ENCODE measurements at regions not wholly inside any gene's neighbourhood (a gene's known extent, or its start where the extent isn't known, plus 50 kb on each side); places are given as distances from the start of the nearest gene placed in this dataset.

GRCh38 chr4:30968926-30969325, 248.8 kb downstream of the PCDH7 start:
- TF ChIP-seq, protein P1, sequence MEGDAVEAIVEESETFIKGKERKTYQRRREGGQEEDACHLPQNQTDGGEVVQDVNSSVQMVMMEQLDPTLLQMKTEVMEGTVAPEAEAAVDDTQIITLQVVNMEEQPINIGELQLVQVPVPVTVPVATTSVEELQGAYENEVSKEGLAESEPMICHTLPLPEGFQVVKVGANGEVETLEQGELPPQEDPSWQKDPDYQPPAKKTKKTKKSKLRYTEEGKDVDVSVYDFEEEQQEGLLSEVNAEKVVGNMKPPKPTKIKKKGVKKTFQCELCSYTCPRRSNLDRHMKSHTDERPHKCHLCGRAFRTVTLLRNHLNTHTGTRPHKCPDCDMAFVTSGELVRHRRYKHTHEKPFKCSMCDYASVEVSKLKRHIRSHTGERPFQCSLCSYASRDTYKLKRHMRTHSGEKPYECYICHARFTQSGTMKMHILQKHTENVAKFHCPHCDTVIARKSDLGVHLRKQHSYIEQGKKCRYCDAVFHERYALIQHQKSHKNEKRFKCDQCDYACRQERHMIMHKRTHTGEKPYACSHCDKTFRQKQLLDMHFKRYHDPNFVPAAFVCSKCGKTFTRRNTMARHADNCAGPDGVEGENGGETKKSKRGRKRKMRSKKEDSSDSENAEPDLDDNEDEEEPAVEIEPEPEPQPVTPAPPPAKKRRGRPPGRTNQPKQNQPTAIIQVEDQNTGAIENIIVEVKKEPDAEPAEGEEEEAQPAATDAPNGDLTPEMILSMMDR (IDR thresholded peaks at IDR 0.05): no peak
- no peak for TF ChIP-seq POLR2A (IDR thresholded peaks at IDR 0.05)
- no peak for TF ChIP-seq POLR2AphosphoS5 (IDR thresholded peaks at IDR 0.05)
